Naive thymus-derived CD4-positive, alpha-beta T cell (primary cell): ENCODE measurements at regions not wholly inside any gene's neighbourhood (a gene's known extent, or its start where the extent isn't known, plus 50 kb on each side); places are given as distances from the start of the nearest gene placed in this dataset.
"Not testable (repeated sequence)": the region's sequence is repeated elsewhere in the genome, so short reads cannot be mapped to it uniquely, and the experiment has no call there.

Experiments
- ATAC-seq: fragments of 150-1000 bp; cut with Tn5 transposase; 2 replicates; pipeline ENCODE4 v1.10.0; 2021; ENCODE audit warnings: mild to moderate bottlenecking, moderate library complexity
- CTCF ChIA-PET: fragments of 350-600 bp; sonication (Branson Sonifier 250); formaldehyde crosslinking; loops from one replicate; lab custom pipeline; 2021; ENCODE audit warnings: antibody characterized with exemption; lab: Charles Lee
- POLR2A ChIA-PET: fragments of 350-600 bp; sonication (Branson Sonifier 250); formaldehyde crosslinking; loops from one replicate; lab custom pipeline; 2021; ENCODE audit warnings: antibody characterized with exemption, inconsistent platforms; lab: Charles Lee
- DNase-seq, 9 donors: peaks; one replicate each; pipeline versions ENCODE4 v3.0.0 to v3.0.0-alpha.2; 2020 to 2022; ENCODE audit warnings: mixed read lengths in 1 of 9
- H3K27ac ChIP-seq: one replicate; pipeline ENCODE4 v1.7.0; 2013; ENCODE audit warnings: mild to moderate bottlenecking, low read depth, low read length, moderate library complexity
- H3K27me3 ChIP-seq, 2 donors: one replicate each; pipeline ENCODE4 v1.7.0; 2013; ENCODE audit warnings: low read length in 2 of 2, mild to moderate bottlenecking in 2 of 2, moderate library complexity in 2 of 2; ENCODE audit not compliant: control insufficient read depth in 2 of 2, insufficient read depth in 2 of 2
- H3K36me3 ChIP-seq, 3 experiments: 1 replicate in 2 of 3; 2 replicates in 1 of 3; pipeline ENCODE4 v1.7.0; 2013; ENCODE audit warnings: low read length in 3 of 3, mild to moderate bottlenecking in 3 of 3, moderate library complexity in 1 of 3; ENCODE audit not compliant: insufficient read depth in 3 of 3, control insufficient read depth in 2 of 3
- H3K4me1 ChIP-seq, 2 donors: one replicate each; pipeline ENCODE4 v1.7.0; 2013; ENCODE audit warnings: low read length in 2 of 2, mild to moderate bottlenecking in 2 of 2, moderate library complexity in 1 of 2; ENCODE audit not compliant: control insufficient read depth in 2 of 2, insufficient read depth in 2 of 2
- H3K4me3 ChIP-seq: 2 replicates; pipeline ENCODE4 v1.7.0; 2013; ENCODE audit warnings: mild to moderate bottlenecking, low read length
- H3K9me3 ChIP-seq, 3 experiments: 1 replicate in 2 of 3; 2 replicates in 1 of 3; pipeline ENCODE4 v1.7.0; 2013; ENCODE audit warnings: low read length in 3 of 3; ENCODE audit not compliant: control insufficient read depth in 2 of 3
- H3K27ac Mint-ChIP-seq, 9 donors: one replicate each; pipeline ENCODE4 v1.8.0; 2020 to 2022; ENCODE audit warnings: mixed read lengths in 9 of 9, mild to moderate bottlenecking in 8 of 9, moderate library complexity in 5 of 9, inconsistent platforms in 2 of 9
- H3K27me3 Mint-ChIP-seq, 5 donors: one replicate each; pipeline ENCODE4 v1.8.0; 2021 to 2022; ENCODE audit warnings: mixed read lengths in 5 of 5, mild to moderate bottlenecking in 1 of 5
- H3K36me3 Mint-ChIP-seq, 5 donors: one replicate each; pipeline ENCODE4 v1.8.0; 2020 to 2022; ENCODE audit warnings: mixed read lengths in 5 of 5, mild to moderate bottlenecking in 3 of 5, inconsistent platforms in 1 of 5
- H3K4me1 Mint-ChIP-seq, 7 donors: one replicate each; pipeline ENCODE4 v1.8.0; 2020 to 2022; ENCODE audit warnings: mixed read lengths in 7 of 7, mild to moderate bottlenecking in 3 of 7, inconsistent platforms in 1 of 7
- H3K4me3 Mint-ChIP-seq, 10 donors: one replicate each; pipeline ENCODE4 v1.8.0; 2020 to 2022; ENCODE audit warnings: mild to moderate bottlenecking in 10 of 10, mixed read lengths in 10 of 10, moderate library complexity in 6 of 10, inconsistent platforms in 2 of 10
- H3K9me3 Mint-ChIP-seq, 11 donors: one replicate each; pipeline ENCODE4 v1.8.0; 2020 to 2022; ENCODE audit warnings: mixed read lengths in 11 of 11, mild to moderate bottlenecking in 4 of 11, inconsistent platforms in 1 of 11, moderate library complexity in 1 of 11
- intact Hi-C, 2 donors: fragments of 100-400 bp; cut with micrococcal nuclease; formaldehyde crosslinking; loops; one replicate each; pipeline ENCODE4 v1.15.1; 2023

DNA sequence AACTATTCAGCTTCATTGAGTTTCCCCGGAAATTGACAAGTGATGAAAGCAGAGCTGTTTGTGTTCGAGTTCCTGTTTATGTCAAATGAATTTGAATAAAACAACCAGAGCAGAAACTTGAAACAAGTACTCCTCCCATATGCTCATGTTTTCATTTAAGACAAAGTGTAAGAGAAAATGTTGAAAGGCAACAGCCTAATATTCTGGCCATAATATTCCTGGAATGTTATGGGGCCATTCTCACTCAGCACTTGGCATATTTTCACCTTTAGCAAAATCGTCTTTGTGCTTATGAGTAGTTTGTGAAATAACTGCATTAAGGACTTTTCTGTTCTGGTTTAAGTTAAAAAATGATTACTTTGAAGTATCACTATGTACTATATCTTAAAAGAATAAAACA is 276.0 kb upstream of the FAT1 start:
- ChIA-PET CTCF (no interaction called here), POLR2A (no interaction called here)
- Histone ChIP-seq H3K4me1 (no peaks in the 10 kb centered on the region), H3K9me3 (no peaks in the 10 kb centered on the region), H3K27ac (no peak overlapping the region), H3K27me3 (no peaks in the 10 kb centered on the region), H3K36me3 (no peaks in the 10 kb centered on the region), H3K4me3 (no peak overlapping the region)
- H3K27ac Mint-ChIP-seq = no peak overlapping the region
- no peak for ATAC-seq
- H3K36me3 Mint-ChIP-seq = no peaks in the 10 kb centered on the region
- intact Hi-C loops = no loop called here
- H3K27me3 Mint-ChIP-seq = no peaks in the 10 kb centered on the region
- H3K4me3 Mint-ChIP-seq = no peak overlapping the region
- no peaks in the 10 kb centered on the region for H3K4me1 Mint-ChIP-seq
- no peak for DNase-seq
- H3K9me3 Mint-ChIP-seq = peaks cover 5 to 14% (median 6%) of the 10 kb centered on the region in 11 donors

- CTCF ChIA-PET = no interaction called here
- DNase-seq = no peak
- no peak overlapping the region for H3K27ac ChIP-seq
- Mint-ChIP-seq H3K27ac (no peak overlapping the region), H3K36me3 (no peaks in the 10 kb centered on the region), H3K4me1 (no peaks in the 10 kb centered on the region), H3K9me3 (peaks cover 5 to 14% (median 7%) of the 10 kb centered on the region in 11 donors), H3K27me3 (no peaks in the 10 kb centered on the region), H3K4me3 (no peak overlapping the region)
- H3K36me3 ChIP-seq = no peaks in the 10 kb centered on the region
- H3K27me3 ChIP-seq = no peaks in the 10 kb centered on the region
- POLR2A ChIA-PET = no interaction called here
- ATAC-seq = no peak
- no peaks in the 10 kb centered on the region for H3K9me3 ChIP-seq
- intact Hi-C loops = no loop called here
- H3K4me1 ChIP-seq = no peaks in the 10 kb centered on the region
- no peak overlapping the region for H3K4me3 ChIP-seq
Measured at GRCh38 chr4:187000281-187000680, 276.6 kb upstream of the FAT1 start.

DNA sequence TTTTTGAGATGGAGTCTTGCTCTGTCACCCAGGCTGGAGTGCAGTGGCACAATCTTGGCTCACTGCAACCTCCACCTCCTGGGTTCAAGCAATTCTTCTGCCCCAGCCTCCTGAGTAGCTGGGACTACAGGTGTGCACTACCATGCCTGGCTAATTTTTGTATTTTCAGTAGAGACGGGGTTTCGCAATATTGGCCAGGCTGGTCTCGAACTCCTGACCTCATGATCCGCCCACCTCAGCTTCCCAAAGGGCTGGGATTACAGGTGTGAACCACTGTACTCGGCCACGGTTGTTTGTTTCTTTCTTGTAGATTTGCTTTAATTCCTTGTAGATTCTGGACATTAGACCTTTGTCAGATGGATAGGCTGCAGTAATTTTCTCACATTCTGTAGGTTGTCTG is 278.5 kb upstream of the FAT1 start:
- peaks cover 0 to 13% (median 7%) of the 10 kb centered on the region in 11 donors for H3K9me3 Mint-ChIP-seq
- H3K9me3 ChIP-seq, H3K27ac ChIP-seq, H3K4me1 ChIP-seq, ATAC-seq, H3K27me3 Mint-ChIP-seq, CTCF ChIA-PET, DNase-seq, H3K27ac Mint-ChIP-seq, H3K36me3 Mint-ChIP-seq, H3K4me3 Mint-ChIP-seq, H3K4me3 ChIP-seq, H3K36me3 ChIP-seq, H3K4me1 Mint-ChIP-seq, intact Hi-C loops, POLR2A ChIA-PET, H3K27me3 ChIP-seq: not testable (repeated sequence)

DNA sequence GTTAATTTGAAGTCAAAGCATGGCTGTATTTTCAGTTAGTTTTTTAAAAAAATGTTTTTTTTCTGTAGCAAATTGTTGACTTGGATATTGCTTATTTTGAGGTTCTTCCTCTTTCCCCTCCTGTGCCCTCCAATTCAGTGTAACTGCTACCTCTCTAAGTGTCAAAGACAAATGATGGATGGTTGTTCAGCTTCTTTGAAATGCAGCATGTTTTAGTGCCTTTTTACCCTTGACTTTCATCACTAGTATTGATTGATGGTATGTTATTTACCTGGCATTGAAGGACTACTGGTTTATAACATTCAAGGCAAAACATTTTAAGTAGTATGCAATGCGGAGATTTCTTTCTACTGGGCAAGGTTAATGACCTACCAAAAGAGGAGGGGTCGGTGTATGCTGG is 281.0 kb upstream of the FAT1 start:
- Mint-ChIP-seq H3K9me3 (peaks cover 0 to 15% (median 6%) of the 10 kb centered on the region in 11 donors), H3K4me1 (no peaks in the 10 kb centered on the region), H3K27ac (no peak overlapping the region), H3K36me3 (no peaks in the 10 kb centered on the region), H3K27me3 (no peaks in the 10 kb centered on the region), H3K4me3 (no peak overlapping the region)
- ATAC-seq (no peak), DNase-seq (no peak)
- Histone ChIP-seq H3K9me3 (no peaks in the 10 kb centered on the region), H3K4me1 (no peaks in the 10 kb centered on the region), H3K27me3 (no peaks in the 10 kb centered on the region), H3K27ac (no peak overlapping the region), H3K36me3 (no peaks in the 10 kb centered on the region), H3K4me3 (no peak overlapping the region)
- intact Hi-C loops = no loop called here
- ChIA-PET POLR2A (no interaction called here), CTCF (no interaction called here)

DNA sequence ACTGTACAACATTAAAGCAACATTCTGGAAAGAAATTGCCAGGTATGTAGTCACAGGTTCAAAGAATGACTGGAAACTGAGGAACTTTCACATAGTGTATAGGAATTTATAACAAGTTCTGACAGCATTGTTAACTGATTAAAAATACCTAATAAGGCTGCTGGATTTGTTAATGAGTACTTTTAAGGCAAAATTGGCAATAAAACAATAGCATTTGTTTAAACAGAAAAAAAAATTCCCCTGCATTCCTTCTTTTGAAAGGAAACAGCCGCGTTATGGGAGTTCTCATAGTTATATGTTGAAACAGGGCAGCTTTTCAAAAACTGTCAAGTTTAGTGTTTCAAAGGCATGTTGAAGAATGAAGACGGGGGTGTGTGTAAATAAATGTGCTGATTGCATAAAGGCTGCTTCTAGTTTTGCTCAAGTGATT is 282.5 kb upstream of the FAT1 start:
- no peaks in the 10 kb centered on the region for H3K36me3 ChIP-seq
- no peaks in the 10 kb centered on the region for H3K9me3 ChIP-seq
- Mint-ChIP-seq H3K9me3 (peaks cover 0 to 16% (median 6%) of the 10 kb centered on the region in 11 donors), H3K27me3 (no peaks in the 10 kb centered on the region), H3K36me3 (no peaks in the 10 kb centered on the region), H3K4me1 (no peaks in the 10 kb centered on the region), H3K27ac (no peak overlapping the region), H3K4me3 (no peak overlapping the region)
- H3K4me3 ChIP-seq = no peak overlapping the region
- intact Hi-C loops = no loop called here
- H3K27ac ChIP-seq = no peak overlapping the region
- ChIA-PET POLR2A (no interaction called here), CTCF (no interaction called here)
- no peak for ATAC-seq
- no peak for DNase-seq
- H3K27me3 ChIP-seq = no peaks in the 10 kb centered on the region
- no peaks in the 10 kb centered on the region for H3K4me1 ChIP-seq

DNA sequence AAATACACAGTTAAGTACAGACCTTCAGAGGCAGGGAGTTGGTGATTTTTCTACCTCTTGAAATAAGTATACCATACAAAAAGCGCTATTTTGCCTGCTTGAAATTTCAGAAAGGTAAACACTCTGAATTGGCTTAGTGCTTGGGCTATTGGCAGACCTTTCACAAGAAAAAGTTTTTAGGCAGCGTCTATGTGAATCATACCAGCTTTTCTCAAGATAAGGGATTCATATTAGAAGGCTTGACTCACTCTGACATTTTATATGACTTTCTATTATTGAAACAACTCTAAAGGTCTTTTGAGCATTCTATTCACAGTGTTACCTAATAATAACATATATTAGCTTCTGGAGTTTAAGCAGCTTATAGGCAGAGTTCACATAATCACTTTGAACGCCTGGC is 286.4 kb upstream of the FAT1 start:
- DNase-seq (no peak), ATAC-seq (no peak)
- H3K27me3 Mint-ChIP-seq = peaks cover 0 to 4% (median 0%) of the 10 kb centered on the region in 5 donors
- no peaks in the 10 kb centered on the region for H3K36me3 ChIP-seq
- no peak overlapping the region for H3K27ac Mint-ChIP-seq
- no peak overlapping the region for H3K27ac ChIP-seq
- no peaks in the 10 kb centered on the region for H3K27me3 ChIP-seq
- no peaks in the 10 kb centered on the region for H3K4me1 Mint-ChIP-seq
- H3K36me3 Mint-ChIP-seq = peaks cover 0 to 3% (median 0%) of the 10 kb centered on the region in 5 donors
- H3K4me3 ChIP-seq = no peak overlapping the region
- H3K4me3 Mint-ChIP-seq = no peak overlapping the region
- intact Hi-C loops = no loop called here
- H3K9me3 Mint-ChIP-seq = peaks cover 0 to 25% (median 7%) of the 10 kb centered on the region in 11 donors
- ChIA-PET POLR2A (no interaction called here), CTCF (no interaction called here)
- no peaks in the 10 kb centered on the region for H3K4me1 ChIP-seq
- H3K9me3 ChIP-seq = no peaks in the 10 kb centered on the region

GRCh38 chr4:187016101-187016500 is 292.4 kb upstream of the FAT1 start:
- no peak overlapping the region for H3K27ac ChIP-seq
- intact Hi-C loops = no loop called here
- Mint-ChIP-seq H3K9me3 (peaks cover 0 to 27% (median 8%) of the 10 kb centered on the region in 11 donors), H3K27ac (no peak overlapping the region), H3K4me3 (no peak overlapping the region), H3K27me3 (peaks cover 0 to 4% (median 0%) of the 10 kb centered on the region in 5 donors), H3K36me3 (peaks cover 0 to 3% (median 0%) of the 10 kb centered on the region in 5 donors), H3K4me1 (no peaks in the 10 kb centered on the region)
- H3K4me3 ChIP-seq = no peak overlapping the region
- no peaks in the 10 kb centered on the region for H3K27me3 ChIP-seq
- H3K9me3 ChIP-seq = no peaks in the 10 kb centered on the region
- no peaks in the 10 kb centered on the region for H3K4me1 ChIP-seq
- DNase-seq (no peak), ATAC-seq (no peak)
- no peaks in the 10 kb centered on the region for H3K36me3 ChIP-seq
- ChIA-PET POLR2A (no interaction called here), CTCF (no interaction called here)
